ENCODE measurements at regions not wholly inside any gene's neighbourhood (a gene's known extent, or its start where the extent isn't known, plus 50 kb on each side); places are given as distances from the start of the nearest gene placed in this dataset.

GRCh38 chr13:65293530-65294198, 1936.5 kb downstream of the PCDH9 start:
- no peak for DNase-seq (ENCODE audit: low spot score)
- Histone ChIP-seq H3K4me3 (no peak overlapping the region), H3K79me2 (no peaks in the 10 kb centered on the region), H3K4me1 (ENCODE audit: insufficient read depth) (no peaks in the 10 kb centered on the region), H2AFZ (no peak overlapping the region), H3K27me3 (no peaks in the 10 kb centered on the region), H3K27ac (no peak overlapping the region), H4K20me1 (ENCODE audit: insufficient read depth, poor library complexity, severe bottlenecking) (no peaks in the 10 kb centered on the region), H3K36me3 (replicated peaks; ENCODE audit: insufficient read depth, low read depth) (no peaks in the 10 kb centered on the region), H3K9me3 (ENCODE audit: low read depth) (no peaks in the 10 kb centered on the region), H3K9me2 (replicated peaks; ENCODE audit: insufficient read depth) (no peaks in the 10 kb centered on the region), H3K4me2 (no peak overlapping the region)
- 88% methylated on average over 4 of the region's 4 CpGs for WGBS (ENCODE audit: low lambda C conversion rate, missing lambda C conversion rate)
- TF ChIP-seq EZH2phosphoT487 (IDR thresholded peaks at IDR 0.05; ENCODE audit: low read depth, severe bottlenecking, unreplicated experiment), result no peak

- Histone ChIP-seq H4K20me1 (ENCODE audit: insufficient read depth, poor library complexity, severe bottlenecking) (no peaks in the 10 kb centered on the region), H3K79me2 (no peaks in the 10 kb centered on the region), H3K9me3 (ENCODE audit: low read depth) (no peaks in the 10 kb centered on the region), H3K4me3 (no peak overlapping the region), H3K9me2 (replicated peaks; ENCODE audit: insufficient read depth) (no peaks in the 10 kb centered on the region), H3K4me2 (no peak overlapping the region), H3K36me3 (replicated peaks; ENCODE audit: insufficient read depth, low read depth) (no peaks in the 10 kb centered on the region), H3K27me3 (no peaks in the 10 kb centered on the region), H3K27ac (peak overlapping the region; percentile 44), H3K4me1 (ENCODE audit: insufficient read depth) (no peaks in the 10 kb centered on the region), H2AFZ (no peak overlapping the region)
- TF ChIP-seq EZH2phosphoT487 (IDR thresholded peaks at IDR 0.05; ENCODE audit: low read depth, severe bottlenecking, unreplicated experiment) (no peak), CTCF (IDR thresholded peaks at IDR 0.05; ENCODE audit: poor library complexity) (no peak), EZH2 (IDR thresholded peaks at IDR 0.05; ENCODE audit: borderline replicate concordance) (no peak)
- DNase-seq (ENCODE audit: low spot score), result peak; percentile 74
- 12% methylated on average over 2 of the region's 2 CpGs for WGBS (ENCODE audit: low lambda C conversion rate, missing lambda C conversion rate)
Measured at GRCh38 chr13:65292488-65292901, 1937.6 kb downstream of the PCDH9 start.

- WGBS (ENCODE audit: low lambda C conversion rate, missing lambda C conversion rate), result 84% methylated on average over 1 of the region's 1 CpG
- Histone ChIP-seq H3K27ac (no peak overlapping the region), H3K9me3 (ENCODE audit: low read depth) (no peaks in the 10 kb centered on the region), H3K4me3 (no peak overlapping the region), H4K20me1 (ENCODE audit: insufficient read depth, poor library complexity, severe bottlenecking) (no peaks in the 10 kb centered on the region), H3K9me2 (replicated peaks; ENCODE audit: insufficient read depth) (no peaks in the 10 kb centered on the region), H3K79me2 (no peaks in the 10 kb centered on the region), H3K4me1 (ENCODE audit: insufficient read depth) (no peaks in the 10 kb centered on the region), H3K27me3 (no peaks in the 10 kb centered on the region), H3K36me3 (replicated peaks; ENCODE audit: insufficient read depth, low read depth) (no peaks in the 10 kb centered on the region), H3K4me2 (no peak overlapping the region), H2AFZ (no peak overlapping the region)
- no peak for DNase-seq (ENCODE audit: low spot score)
- TF ChIP-seq CTCF (IDR thresholded peaks at IDR 0.05; ENCODE audit: poor library complexity) (no peak), EZH2 (IDR thresholded peaks at IDR 0.05; ENCODE audit: borderline replicate concordance) (no peak)
Measured at GRCh38 chr13:65287405-65287804, 1942.7 kb downstream of the PCDH9 start.

- WGBS (ENCODE audit: low lambda C conversion rate, missing lambda C conversion rate), result 89% methylated on average over 5 of the region's 5 CpGs
Measured at GRCh38 chr13:65275838-65276630, 1954.1 kb downstream of the PCDH9 start.

More at GRCh38 chr13:65275838-65276630, 1954.1 kb downstream of the PCDH9 start:
- Histone ChIP-seq H2AFZ (no peak overlapping the region), H3K27ac (no peak overlapping the region), H3K4me1 (ENCODE audit: insufficient read depth) (no peaks in the 10 kb centered on the region), H3K4me2 (no peak overlapping the region), H3K36me3 (replicated peaks; ENCODE audit: insufficient read depth, low read depth) (no peaks in the 10 kb centered on the region), H3K4me3 (no peak overlapping the region), H3K9me2 (replicated peaks; ENCODE audit: insufficient read depth) (no peaks in the 10 kb centered on the region), H3K9me3 (ENCODE audit: low read depth) (no peaks in the 10 kb centered on the region), H3K79me2 (no peaks in the 10 kb centered on the region), H3K27me3 (no peaks in the 10 kb centered on the region), H4K20me1 (ENCODE audit: insufficient read depth, poor library complexity, severe bottlenecking) (no peaks in the 10 kb centered on the region)
- no peak for DNase-seq (ENCODE audit: low spot score)
- no peak for TF ChIP-seq EZH2phosphoT487 (IDR thresholded peaks at IDR 0.05; ENCODE audit: low read depth, severe bottlenecking, unreplicated experiment)
- no peak for TF ChIP-seq CTCF (IDR thresholded peaks at IDR 0.05; ENCODE audit: poor library complexity)
- no peak for TF ChIP-seq EZH2 (IDR thresholded peaks at IDR 0.05; ENCODE audit: borderline replicate concordance)

Data from hepatocyte (in vitro differentiated cells).